K562 (cell line): ENCODE measurements at regions not wholly inside any gene's neighbourhood (a gene's known extent, or its start where the extent isn't known, plus 50 kb on each side); places are given as distances from the start of the nearest gene placed in this dataset.

Source experiments
- BRF1 ChIP-seq: IDR thresholded peaks from 3 replicates; pipeline ENCODE4 v1.6.1; 2011; ENCODE audit warnings: borderline replicate concordance, mild to moderate bottlenecking; ENCODE audit not compliant: insufficient read length; ENCODE audit errors: extremely low read depth
- ETS2 ChIP-seq: IDR thresholded peaks from 2 replicates; pipeline ENCODE4 v1.6.1; 2016; ENCODE audit warnings: borderline replicate concordance, missing genetic modification characterization, mild to moderate bottlenecking, moderate library complexity, missing compliant biosample characterization; ENCODE audit not compliant: poor library complexity, severe bottlenecking
- MEIS2 ChIP-seq: fragments of 450-650 bp; IDR thresholded peaks from 2 replicates; pipeline ENCODE4 v1.6.1; 2014; ENCODE audit warnings: mild to moderate bottlenecking; ENCODE audit not compliant: partially characterized antibody
- NCOA4 ChIP-seq: fragments of 450-650 bp; IDR thresholded peaks from 2 replicates; pipeline ENCODE4 v1.6.1; 2018; ENCODE audit warnings: mild to moderate bottlenecking; ENCODE audit not compliant: partially characterized antibody
- SMARCA4 ChIP-seq: fragments of 450-650 bp; IDR thresholded peaks from 2 replicates; pipeline ENCODE4 v1.6.1; 2016
- ZBTB7A ChIP-seq: IDR thresholded peaks from 2 replicates; pipeline ENCODE4 v1.6.1; 2011; ENCODE audit warnings: low read depth, mild to moderate bottlenecking, low read length, moderate library complexity, borderline replicate concordance; ENCODE audit not compliant: control insufficient read depth
- ZNF639 ChIP-seq, 2 experiments: fragments of 200-800 bp in 1 of 2; sonication (Bioruptor generic) in 1 of 2; sonication (generic) in 1 of 2; formaldehyde crosslinking in 1 of 2; IDR thresholded peaks in 1 of 2; conservative IDR thresholded peaks in 1 of 2; 2 replicates each; pipeline versions ENCODE4 v1.5.0 to v1.6.1; 2016 to 2020; ENCODE audit warnings: missing compliant biosample characterization in 1 of 2, missing genetic modification characterization in 1 of 2, missing genetic modification reagents in 1 of 2
- TF ChIP-seq, protein P1 (sequence below): fragments of 150-350 bp; IDR thresholded peaks from 2 replicates; pipeline ENCODE4 v1.6.1; 2014; ENCODE audit warnings: low read depth, mild to moderate bottlenecking, low read length, borderline replicate concordance
- TF ChIP-seq, protein P2 (sequence below): fragments of 450-650 bp; IDR thresholded peaks from 2 replicates; pipeline ENCODE4 v1.6.1; 2016; ENCODE audit warnings: low read depth
- TF ChIP-seq, protein P3 (sequence below): fragments of 250-450 bp; sonication (Bioruptor Pico); IDR thresholded peaks from 2 replicates; pipeline ENCODE4 v1.8.0; 2021; ENCODE audit warnings: moderate library complexity, mild to moderate bottlenecking, inconsistent platforms

DNA sequence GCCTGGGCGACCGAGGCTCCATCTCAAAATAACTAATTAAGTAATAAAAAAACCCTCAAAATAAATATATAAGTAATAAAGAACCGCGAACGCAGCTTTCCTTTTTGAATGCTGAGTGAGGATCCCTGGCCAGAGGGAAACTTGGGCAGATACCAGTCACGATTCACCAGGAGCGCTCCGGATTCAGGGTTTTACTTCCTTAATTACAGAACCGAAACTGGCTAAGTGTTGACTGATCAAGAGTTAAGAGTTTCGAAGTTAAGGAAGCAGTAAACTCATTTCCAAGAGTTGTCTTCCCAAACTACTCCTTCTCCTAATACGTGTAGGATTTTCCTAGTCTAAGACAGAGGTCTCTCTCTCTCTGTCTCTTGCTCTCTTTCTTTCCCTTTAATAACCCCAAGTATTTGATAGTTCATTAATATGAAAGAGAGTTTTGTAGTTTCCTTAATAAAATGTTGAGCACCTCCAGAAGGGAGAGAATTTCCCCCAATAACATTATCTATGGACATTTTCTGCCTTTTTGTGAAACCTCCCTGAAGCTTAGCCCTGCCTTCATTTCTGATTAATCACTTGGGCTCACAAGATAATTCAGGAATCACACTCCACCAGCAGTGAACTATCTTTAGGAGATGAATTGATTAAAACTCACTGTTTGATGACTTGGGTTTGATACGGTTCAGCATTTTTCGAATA lies 61.4 kb upstream of the ZNF217 start (continued):
- TF ChIP-seq, protein P1, sequence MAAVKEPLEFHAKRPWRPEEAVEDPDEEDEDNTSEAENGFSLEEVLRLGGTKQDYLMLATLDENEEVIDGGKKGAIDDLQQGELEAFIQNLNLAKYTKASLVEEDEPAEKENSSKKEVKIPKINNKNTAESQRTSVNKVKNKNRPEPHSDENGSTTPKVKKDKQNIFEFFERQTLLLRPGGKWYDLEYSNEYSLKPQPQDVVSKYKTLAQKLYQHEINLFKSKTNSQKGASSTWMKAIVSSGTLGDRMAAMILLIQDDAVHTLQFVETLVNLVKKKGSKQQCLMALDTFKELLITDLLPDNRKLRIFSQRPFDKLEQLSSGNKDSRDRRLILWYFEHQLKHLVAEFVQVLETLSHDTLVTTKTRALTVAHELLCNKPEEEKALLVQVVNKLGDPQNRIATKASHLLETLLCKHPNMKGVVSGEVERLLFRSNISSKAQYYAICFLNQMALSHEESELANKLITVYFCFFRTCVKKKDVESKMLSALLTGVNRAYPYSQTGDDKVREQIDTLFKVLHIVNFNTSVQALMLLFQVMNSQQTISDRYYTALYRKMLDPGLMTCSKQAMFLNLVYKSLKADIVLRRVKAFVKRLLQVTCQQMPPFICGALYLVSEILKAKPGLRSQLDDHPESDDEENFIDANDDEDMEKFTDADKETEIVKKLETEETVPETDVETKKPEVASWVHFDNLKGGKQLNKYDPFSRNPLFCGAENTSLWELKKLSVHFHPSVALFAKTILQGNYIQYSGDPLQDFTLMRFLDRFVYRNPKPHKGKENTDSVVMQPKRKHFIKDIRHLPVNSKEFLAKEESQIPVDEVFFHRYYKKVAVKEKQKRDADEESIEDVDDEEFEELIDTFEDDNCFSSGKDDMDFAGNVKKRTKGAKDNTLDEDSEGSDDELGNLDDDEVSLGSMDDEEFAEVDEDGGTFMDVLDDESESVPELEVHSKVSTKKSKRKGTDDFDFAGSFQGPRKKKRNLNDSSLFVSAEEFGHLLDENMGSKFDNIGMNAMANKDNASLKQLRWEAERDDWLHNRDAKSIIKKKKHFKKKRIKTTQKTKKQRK = no peak
- TF ChIP-seq, protein P2, sequence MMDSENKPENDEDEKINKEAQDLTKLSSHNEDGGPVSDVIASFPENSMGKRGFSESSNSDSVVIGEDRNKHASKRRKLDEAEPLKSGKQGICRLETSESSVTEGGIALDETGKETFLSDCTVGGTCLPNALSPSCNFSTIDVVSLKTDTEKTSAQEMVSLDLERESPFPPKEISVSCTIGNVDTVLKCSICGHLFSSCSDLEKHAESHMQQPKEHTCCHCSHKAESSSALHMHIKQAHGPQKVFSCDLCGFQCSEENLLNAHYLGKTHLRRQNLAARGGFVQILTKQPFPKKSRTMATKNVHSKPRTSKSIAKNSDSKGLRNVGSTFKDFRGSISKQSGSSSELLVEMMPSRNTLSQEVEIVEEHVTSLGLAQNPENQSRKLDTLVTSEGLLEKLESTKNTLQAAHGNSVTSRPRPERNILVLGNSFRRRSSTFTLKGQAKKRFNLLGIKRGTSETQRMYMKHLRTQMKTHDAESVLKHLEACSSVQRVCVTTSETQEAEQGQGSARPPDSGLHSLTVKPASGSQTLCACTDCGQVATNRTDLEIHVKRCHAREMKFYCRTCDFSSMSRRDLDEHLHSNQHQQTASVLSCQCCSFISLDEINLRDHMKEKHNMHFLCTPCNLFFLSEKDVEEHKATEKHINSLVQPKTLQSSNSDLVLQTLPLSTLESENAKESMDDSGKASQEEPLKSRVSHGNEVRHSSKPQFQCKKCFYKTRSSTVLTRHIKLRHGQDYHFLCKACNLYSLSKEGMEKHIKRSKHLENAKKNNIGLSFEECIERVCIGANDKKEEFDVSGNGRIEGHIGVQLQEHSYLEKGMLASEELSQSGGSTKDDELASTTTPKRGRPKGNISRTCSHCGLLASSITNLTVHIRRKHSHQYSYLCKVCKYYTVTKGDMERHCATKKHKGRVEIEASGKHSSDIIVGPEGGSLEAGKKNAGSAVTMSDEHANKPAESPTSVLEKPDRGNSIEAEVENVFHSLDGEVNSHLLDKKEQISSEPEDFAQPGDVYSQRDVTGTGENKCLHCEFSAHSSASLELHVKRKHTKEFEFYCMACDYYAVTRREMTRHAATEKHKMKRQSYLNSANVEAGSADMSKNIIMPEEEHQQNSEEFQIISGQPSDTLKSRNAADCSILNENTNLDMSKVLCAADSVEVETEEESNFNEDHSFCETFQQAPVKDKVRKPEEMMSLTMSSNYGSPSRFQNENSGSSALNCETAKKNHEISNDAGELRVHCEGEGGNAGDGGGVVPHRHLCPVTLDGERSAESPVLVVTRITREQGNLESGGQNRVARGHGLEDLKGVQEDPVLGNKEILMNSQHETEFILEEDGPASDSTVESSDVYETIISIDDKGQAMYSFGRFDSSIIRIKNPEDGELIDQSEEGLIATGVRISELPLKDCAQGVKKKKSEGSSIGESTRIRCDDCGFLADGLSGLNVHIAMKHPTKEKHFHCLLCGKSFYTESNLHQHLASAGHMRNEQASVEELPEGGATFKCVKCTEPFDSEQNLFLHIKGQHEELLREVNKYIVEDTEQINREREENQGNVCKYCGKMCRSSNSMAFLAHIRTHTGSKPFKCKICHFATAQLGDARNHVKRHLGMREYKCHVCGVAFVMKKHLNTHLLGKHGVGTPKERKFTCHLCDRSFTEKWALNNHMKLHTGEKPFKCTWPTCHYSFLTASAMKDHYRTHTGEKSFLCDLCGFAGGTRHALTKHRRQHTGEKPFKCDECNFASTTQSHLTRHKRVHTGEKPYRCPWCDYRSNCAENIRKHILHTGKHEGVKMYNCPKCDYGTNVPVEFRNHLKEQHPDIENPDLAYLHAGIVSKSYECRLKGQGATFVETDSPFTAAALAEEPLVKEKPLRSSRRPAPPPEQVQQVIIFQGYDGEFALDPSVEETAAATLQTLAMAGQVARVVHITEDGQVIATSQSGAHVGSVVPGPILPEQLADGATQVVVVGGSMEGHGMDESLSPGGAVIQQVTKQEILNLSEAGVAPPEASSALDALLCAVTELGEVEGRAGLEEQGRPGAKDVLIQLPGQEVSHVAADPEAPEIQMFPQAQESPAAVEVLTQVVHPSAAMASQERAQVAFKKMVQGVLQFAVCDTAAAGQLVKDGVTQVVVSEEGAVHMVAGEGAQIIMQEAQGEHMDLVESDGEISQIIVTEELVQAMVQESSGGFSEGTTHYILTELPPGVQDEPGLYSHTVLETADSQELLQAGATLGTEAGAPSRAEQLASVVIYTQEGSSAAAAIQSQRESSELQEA = no peak
- no peak for TF ChIP-seq ZBTB7A
- TF ChIP-seq MEIS2 = peak; percentile 57
- TF ChIP-seq, protein P3, sequence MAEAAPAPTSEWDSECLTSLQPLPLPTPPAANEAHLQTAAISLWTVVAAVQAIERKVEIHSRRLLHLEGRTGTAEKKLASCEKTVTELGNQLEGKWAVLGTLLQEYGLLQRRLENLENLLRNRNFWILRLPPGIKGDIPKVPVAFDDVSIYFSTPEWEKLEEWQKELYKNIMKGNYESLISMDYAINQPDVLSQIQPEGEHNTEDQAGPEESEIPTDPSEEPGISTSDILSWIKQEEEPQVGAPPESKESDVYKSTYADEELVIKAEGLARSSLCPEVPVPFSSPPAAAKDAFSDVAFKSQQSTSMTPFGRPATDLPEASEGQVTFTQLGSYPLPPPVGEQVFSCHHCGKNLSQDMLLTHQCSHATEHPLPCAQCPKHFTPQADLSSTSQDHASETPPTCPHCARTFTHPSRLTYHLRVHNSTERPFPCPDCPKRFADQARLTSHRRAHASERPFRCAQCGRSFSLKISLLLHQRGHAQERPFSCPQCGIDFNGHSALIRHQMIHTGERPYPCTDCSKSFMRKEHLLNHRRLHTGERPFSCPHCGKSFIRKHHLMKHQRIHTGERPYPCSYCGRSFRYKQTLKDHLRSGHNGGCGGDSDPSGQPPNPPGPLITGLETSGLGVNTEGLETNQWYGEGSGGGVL (CRISPR knock-in tag) = no peak
- no peak for TF ChIP-seq ZNF639 (CRISPR knock-in tag; conservative IDR thresholded peaks at IDR 0.05 in 1 of 2, IDR thresholded peaks at IDR 0.05 in 1 of 2)
- TF ChIP-seq SMARCA4 = peak; percentile 40; the same call in 1 of the 2 replicates
- TF ChIP-seq ETS2 (tag) = no peak
- no peak for TF ChIP-seq NCOA4
- TF ChIP-seq BRF1 = no peak
